HEK293 (cell line): ENCODE measurements at regions not wholly inside any gene's neighbourhood (a gene's known extent, or its start where the extent isn't known, plus 50 kb on each side); places are given as distances from the start of the nearest gene placed in this dataset.

Experiments
- ZEB2 ChIP-seq: fragments of 450-650 bp; formaldehyde crosslinking; IDR thresholded peaks from 2 replicates; pipeline ENCODE4 v1.5.1; 2016; ENCODE audit warnings: missing biosample characterization, missing genetic modification characterization
- ZNF571 ChIP-seq: fragments of 450-650 bp; formaldehyde crosslinking; IDR thresholded peaks from 2 replicates; pipeline ENCODE4 v1.5.0; 2017; ENCODE audit warnings: missing biosample characterization, missing genetic modification characterization
- TF ChIP-seq, protein P1 (sequence below): fragments of 450-650 bp; formaldehyde crosslinking; IDR thresholded peaks from 2 replicates; pipeline ENCODE4 v1.5.1; 2016; ENCODE audit warnings: missing biosample characterization, missing genetic modification characterization
- TF ChIP-seq, protein P2 (sequence below): fragments of 450-650 bp; formaldehyde crosslinking; IDR thresholded peaks from 2 replicates; pipeline ENCODE4 v1.5.1; 2016; ENCODE audit warnings: missing biosample characterization, missing genetic modification characterization

DNA sequence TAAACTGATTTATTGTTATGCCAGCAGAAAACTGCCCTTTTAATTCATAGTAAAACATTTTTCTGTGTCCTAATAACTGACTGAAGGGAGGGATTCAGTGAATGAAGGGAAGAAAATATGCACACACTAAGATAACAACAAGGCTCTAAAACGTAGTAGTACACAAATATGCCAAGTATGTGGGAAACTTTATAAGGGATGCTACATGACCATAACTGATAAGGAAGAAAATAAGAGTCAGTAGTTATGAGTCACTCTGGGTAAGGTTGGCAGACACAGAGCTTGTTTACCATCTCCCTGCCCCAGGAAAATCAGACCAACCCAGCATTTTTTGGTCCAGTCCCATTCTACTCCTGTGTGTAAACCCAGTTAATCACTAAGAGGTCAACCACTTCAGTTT is 124.2 kb downstream of the RPRM start:
- TF ChIP-seq, protein P1, sequence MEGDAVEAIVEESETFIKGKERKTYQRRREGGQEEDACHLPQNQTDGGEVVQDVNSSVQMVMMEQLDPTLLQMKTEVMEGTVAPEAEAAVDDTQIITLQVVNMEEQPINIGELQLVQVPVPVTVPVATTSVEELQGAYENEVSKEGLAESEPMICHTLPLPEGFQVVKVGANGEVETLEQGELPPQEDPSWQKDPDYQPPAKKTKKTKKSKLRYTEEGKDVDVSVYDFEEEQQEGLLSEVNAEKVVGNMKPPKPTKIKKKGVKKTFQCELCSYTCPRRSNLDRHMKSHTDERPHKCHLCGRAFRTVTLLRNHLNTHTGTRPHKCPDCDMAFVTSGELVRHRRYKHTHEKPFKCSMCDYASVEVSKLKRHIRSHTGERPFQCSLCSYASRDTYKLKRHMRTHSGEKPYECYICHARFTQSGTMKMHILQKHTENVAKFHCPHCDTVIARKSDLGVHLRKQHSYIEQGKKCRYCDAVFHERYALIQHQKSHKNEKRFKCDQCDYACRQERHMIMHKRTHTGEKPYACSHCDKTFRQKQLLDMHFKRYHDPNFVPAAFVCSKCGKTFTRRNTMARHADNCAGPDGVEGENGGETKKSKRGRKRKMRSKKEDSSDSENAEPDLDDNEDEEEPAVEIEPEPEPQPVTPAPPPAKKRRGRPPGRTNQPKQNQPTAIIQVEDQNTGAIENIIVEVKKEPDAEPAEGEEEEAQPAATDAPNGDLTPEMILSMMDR (tag by site-specific recombination): no peak
- TF ChIP-seq ZNF571 (tag by site-specific recombination) (no peak), ZEB2 (tag by site-specific recombination) (no peak)
- TF ChIP-seq, protein P2, sequence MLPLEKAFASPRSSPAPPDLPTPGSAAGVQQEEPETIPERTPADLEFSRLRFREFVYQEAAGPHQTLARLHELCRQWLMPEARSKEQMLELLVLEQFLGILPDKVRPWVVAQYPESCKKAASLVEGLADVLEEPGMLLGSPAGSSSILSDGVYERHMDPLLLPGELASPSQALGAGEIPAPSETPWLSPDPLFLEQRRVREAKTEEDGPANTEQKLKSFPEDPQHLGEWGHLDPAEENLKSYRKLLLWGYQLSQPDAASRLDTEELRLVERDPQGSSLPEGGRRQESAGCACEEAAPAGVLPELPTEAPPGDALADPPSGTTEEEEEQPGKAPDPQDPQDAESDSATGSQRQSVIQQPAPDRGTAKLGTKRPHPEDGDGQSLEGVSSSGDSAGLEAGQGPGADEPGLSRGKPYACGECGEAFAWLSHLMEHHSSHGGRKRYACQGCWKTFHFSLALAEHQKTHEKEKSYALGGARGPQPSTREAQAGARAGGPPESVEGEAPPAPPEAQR (tag by site-specific recombination): no peak
